Esophagus squamous epithelium (tissue), 5 donors: ENCODE measurements at regions not wholly inside any gene's neighbourhood (a gene's known extent, or its start where the extent isn't known, plus 50 kb on each side); places are given as distances from the start of the nearest gene placed in this dataset.

Experiments
- DNase-seq: peaks from one replicate; lab custom pipeline; 2025; lab: John Stamatoyannopoulos, UW
- H3K27ac ChIP-seq, 4 donors: fragments of 200-600 bp; sonication (generic); one replicate each; pipeline ENCODE4 v1.5.1; 2016 to 2019; ENCODE audit warnings: mild to moderate bottlenecking in 1 of 4
- H3K27me3 ChIP-seq, 4 donors: fragments of 200-600 bp; sonication (generic); 1 replicate in 3 of 4; 2 replicates in 1 of 4; pipeline versions ENCODE4 v1.5.1 to v1.6.0; 2017 to 2021; ENCODE audit warnings: antibody characterized with exemption in 1 of 4
- H3K36me3 ChIP-seq, 3 donors: fragments of 200-600 bp; sonication (generic); one replicate each; pipeline ENCODE4 v1.5.1; 2016 to 2019
- H3K4me1 ChIP-seq, 3 donors: fragments of 200-600 bp; sonication (generic); one replicate each; pipeline ENCODE4 v1.5.1; 2017 to 2019
- H3K4me3 ChIP-seq, 4 donors: fragments of 200-600 bp; sonication (generic); 1 replicate in 3 of 4; 2 replicates in 1 of 4; pipeline ENCODE4 v1.5.1; 2016 to 2019; ENCODE audit warnings: mild to moderate bottlenecking in 2 of 4, moderate library complexity in 1 of 4
- H3K9me3 ChIP-seq, 3 donors: fragments of 200-600 bp; sonication (generic); one replicate each; pipeline ENCODE4 v1.5.1; 2016 to 2019
- POLR2A ChIP-seq, 4 donors: fragments of 450-650 bp; IDR thresholded peaks; one replicate each; pipeline ENCODE4 v1.6.1; 2017; ENCODE audit warnings: antibody characterized with exemption in 4 of 4, mild to moderate bottlenecking in 4 of 4, moderate library complexity in 3 of 4
- WGBS, 2 donors: methylation state at CpG; one replicate each; pipeline ENCODE4 v1.1.5; 2018; 5-methylcytosine and 5-hydroxymethylcytosine counted together
- intact Hi-C: fragments of 100-400 bp; cut with DNase I; formaldehyde crosslinking; loops from one replicate; pipeline ENCODE4 v1.15.0; 2022
- TF ChIP-seq, protein P1 (sequence below), 6 experiments: fragments of 450-650 bp in 4 of 6; fragments of 200-600 bp in 2 of 6; sonication (generic) in 2 of 6; IDR thresholded peaks; one replicate each; pipeline ENCODE4 v1.5.1; 2016 to 2019; ENCODE audit warnings: antibody characterized with exemption in 6 of 6, mild to moderate bottlenecking in 4 of 6, moderate library complexity in 4 of 6
- donor health status: DM: yes; HTN: yes; CAD: no.

DNA sequence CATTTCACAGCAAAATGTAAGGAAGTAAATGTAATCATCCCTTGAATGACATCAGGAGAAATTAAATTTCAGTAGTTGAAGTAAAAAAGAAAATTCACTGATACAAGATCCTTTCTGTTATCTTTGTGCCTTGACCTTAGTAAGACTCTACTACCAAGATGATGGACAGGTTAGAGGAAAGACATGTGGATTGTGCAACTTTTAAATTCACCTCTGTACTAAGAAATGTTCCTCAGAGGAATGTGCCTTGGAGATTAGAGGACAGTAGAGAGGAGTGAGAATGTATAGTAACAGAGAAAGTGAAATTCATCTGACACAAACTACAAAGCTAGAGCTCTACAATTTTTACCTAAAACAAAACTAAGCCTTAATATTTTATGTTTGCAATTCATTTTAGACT is 375.3 kb downstream of the PLOD2 start:
- intact Hi-C loops, result no loop called here
- Histone ChIP-seq H3K27me3 (no peaks in the 10 kb centered on the region), H3K9me3 (no peaks in the 10 kb centered on the region), H3K4me3 (no peak overlapping the region), H3K36me3 (no peaks in the 10 kb centered on the region), H3K27ac (no peak overlapping the region), H3K4me1 (no peaks in the 10 kb centered on the region)
- no peak for DNase-seq
- TF ChIP-seq POLR2A (IDR thresholded peaks at IDR 0.05), result no peak

DNA sequence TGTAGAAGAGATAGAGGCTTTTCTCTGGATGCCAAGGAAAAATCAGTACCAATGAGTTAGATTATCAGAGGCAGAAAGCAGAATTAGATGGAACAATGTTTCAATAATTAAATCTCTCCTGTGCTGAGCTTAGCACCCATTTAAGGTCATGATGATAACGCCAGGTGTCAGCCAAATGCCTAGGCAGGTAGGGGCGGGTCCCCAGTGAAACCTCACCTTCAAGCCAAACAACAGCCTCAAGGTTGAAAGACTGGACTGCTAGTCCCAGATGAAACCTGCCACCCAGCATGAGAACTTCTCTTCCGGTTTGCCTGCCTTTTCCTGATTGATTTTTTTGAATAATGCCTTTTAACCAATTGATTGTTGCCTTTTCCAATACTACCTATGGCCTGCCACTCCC is 363.0 kb downstream of the PLOD2 start:
- Histone ChIP-seq H3K4me3 (no peak overlapping the region), H3K27ac (no peak overlapping the region), H3K9me3 (peaks cover 0 to 9% (median 0%) of the 10 kb centered on the region in 3 donors), H3K4me1 (peaks cover 0 to 12% (median 0%) of the 10 kb centered on the region in 3 donors), H3K27me3 (no peaks in the 10 kb centered on the region), H3K36me3 (no peaks in the 10 kb centered on the region)
- no peak for DNase-seq
- intact Hi-C loops, result no loop called here
- no peak for TF ChIP-seq POLR2A (IDR thresholded peaks at IDR 0.05)
- TF ChIP-seq, protein P1, sequence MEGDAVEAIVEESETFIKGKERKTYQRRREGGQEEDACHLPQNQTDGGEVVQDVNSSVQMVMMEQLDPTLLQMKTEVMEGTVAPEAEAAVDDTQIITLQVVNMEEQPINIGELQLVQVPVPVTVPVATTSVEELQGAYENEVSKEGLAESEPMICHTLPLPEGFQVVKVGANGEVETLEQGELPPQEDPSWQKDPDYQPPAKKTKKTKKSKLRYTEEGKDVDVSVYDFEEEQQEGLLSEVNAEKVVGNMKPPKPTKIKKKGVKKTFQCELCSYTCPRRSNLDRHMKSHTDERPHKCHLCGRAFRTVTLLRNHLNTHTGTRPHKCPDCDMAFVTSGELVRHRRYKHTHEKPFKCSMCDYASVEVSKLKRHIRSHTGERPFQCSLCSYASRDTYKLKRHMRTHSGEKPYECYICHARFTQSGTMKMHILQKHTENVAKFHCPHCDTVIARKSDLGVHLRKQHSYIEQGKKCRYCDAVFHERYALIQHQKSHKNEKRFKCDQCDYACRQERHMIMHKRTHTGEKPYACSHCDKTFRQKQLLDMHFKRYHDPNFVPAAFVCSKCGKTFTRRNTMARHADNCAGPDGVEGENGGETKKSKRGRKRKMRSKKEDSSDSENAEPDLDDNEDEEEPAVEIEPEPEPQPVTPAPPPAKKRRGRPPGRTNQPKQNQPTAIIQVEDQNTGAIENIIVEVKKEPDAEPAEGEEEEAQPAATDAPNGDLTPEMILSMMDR (IDR thresholded peaks at IDR 0.05), result no peak
- WGBS, 2 donors, result 30 to 47% methylated on average over 3 of the region's 3 CpGs

DNA sequence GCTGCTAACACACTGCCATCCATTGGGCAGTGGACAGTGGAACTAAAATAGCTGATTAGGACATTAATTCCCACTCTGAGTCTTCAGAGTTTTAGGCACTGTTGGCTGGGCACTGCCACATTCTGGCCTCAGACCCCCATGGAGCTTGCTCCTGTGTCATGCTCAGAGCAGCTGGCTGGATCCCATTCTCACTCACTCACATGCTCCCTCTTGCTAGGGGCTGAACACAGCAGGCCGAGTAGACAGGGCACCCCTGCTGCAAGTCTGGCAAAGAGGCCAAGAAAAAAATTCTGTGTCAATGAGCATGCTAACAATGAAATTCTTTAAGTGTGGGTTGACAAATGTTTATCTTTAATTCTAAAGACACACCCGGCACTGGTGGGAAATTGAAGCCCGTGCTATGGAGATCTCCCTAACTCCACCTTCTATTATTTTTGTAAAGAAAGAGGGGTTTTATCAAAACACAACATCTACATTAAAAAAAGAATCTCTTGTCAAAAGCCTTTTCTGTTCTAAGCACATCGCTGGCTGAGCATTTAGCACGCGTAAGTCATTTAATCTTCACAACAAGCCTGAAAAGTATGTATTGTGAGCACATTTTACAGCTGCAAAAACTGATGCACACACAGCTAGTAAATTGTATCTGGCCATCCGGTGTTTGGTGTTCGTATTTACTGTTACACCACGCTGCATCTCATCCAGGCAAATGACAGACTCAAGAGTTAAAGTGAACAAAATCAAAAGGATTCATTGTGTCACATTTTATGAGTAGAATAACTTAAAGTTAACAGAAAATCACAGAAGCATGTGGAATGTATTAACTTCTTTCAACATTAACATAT is 362.1 kb downstream of the PLOD2 start:
- Histone ChIP-seq H3K36me3 (no peaks in the 10 kb centered on the region), H3K27ac (no peak overlapping the region), H3K9me3 (peaks cover 0 to under 1% (median 0%) of the 10 kb centered on the region in 3 donors), H3K4me3 (no peak overlapping the region), H3K27me3 (no peaks in the 10 kb centered on the region), H3K4me1 (peaks cover 0 to 12% (median 0%) of the 10 kb centered on the region in 3 donors)
- intact Hi-C loops, result no loop called here
- no peak for DNase-seq
- WGBS, 2 donors, result 46 to 74% methylated on average over 9 of the region's 9 CpGs
- TF ChIP-seq POLR2A (IDR thresholded peaks at IDR 0.05), result no peak
- TF ChIP-seq, protein P1 (IDR thresholded peaks at IDR 0.05), result no peak

DNA sequence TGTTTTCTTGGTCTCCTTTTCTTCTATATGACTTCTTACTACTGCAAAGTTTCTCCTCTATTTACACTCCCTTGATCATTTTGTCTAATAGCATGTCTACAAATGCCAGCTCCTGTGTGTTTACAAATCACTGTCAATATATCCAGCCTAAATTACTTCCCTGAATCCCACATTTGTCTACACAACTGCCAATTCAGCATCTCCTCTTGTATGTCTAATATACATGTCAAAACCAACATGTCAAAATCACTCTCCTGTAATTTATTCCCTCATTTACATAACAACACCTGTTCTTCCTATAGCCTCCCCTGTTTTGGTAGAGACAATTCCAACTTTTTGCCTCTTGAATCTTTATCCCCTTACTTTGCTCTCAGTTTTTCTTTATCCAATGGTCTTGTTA is 359.3 kb downstream of the PLOD2 start:
- no peak overlapping the region for H3K27ac ChIP-seq
- intact Hi-C loops, result no loop called here
- no peaks in the 10 kb centered on the region for H3K9me3 ChIP-seq
- H3K36me3 ChIP-seq, result no peaks in the 10 kb centered on the region
- no peak for TF ChIP-seq POLR2A (IDR thresholded peaks at IDR 0.05)
- TF ChIP-seq, protein P1 (IDR thresholded peaks at IDR 0.05), result no peak
- H3K4me3 ChIP-seq, result no peak overlapping the region
- peaks cover 0 to 12% (median 0%) of the 10 kb centered on the region in 3 donors for H3K4me1 ChIP-seq
- no peaks in the 10 kb centered on the region for H3K27me3 ChIP-seq
- no peak for DNase-seq

DNA sequence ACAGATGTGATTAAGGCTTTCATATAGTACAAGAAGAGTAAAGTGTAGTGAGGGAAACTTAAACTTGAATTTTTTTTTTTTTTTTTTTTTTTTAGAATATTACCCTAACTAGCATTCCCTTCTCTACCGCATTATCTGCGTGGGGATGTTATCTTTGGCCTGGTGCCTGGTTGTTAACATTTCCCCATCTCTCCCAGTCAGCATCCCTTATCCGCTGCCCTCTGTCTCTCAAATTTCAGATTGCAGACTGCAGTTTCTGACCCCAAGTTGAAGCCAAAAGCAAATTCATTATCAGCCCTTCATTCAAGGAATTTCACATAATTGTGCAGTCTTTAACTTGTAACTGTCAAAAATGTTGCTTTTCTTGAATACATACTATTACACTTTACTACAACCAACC is 353.0 kb downstream of the PLOD2 start:
- intact Hi-C loops, result no loop called here
- DNase-seq, result no peak

More for the DNA sequence above, 353.0 kb downstream of the PLOD2 start:
- Histone ChIP-seq H3K4me1 (no peaks in the 10 kb centered on the region), H3K27ac (no peak overlapping the region), H3K9me3 (no peaks in the 10 kb centered on the region), H3K36me3 (no peaks in the 10 kb centered on the region), H3K4me3 (no peak overlapping the region), H3K27me3 (no peaks in the 10 kb centered on the region)
- WGBS, 2 donors, result 14 to 36% methylated on average over 3 of the region's 3 CpGs
- TF ChIP-seq, protein P1 (IDR thresholded peaks at IDR 0.05), result no peak
- TF ChIP-seq POLR2A (IDR thresholded peaks at IDR 0.05), result no peak
